ENCODE measurements at regions not wholly inside any gene's neighbourhood (a gene's known extent, or its start where the extent isn't known, plus 50 kb on each side); places are given as distances from the start of the nearest gene placed in this dataset.

DNA sequence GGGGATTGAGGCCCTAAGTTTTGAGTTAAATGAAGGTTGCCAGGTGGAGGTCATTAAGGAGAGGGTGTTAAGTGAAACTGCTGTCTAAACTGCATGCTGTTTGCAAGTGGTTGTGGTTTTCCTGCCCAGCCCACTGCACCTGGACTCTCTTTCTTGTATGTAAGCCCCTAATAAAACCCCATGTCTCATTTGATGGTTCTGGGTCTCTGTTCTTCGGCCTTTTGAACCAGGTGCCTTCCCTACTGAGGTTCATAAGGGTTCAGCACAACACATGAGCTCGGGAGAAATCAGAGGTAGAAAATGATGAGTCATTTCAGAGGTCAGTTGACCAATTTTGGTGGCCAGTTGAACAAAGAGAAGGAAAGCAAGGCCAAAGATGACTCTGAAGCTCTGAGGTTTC, 382.5 kb downstream of the RPS29 start:
- TF ChIP-seq, protein P1, sequence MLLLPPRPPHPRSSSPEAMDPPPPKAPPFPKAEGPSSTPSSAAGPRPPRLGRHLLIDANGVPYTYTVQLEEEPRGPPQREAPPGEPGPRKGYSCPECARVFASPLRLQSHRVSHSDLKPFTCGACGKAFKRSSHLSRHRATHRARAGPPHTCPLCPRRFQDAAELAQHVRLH (tag by site-specific recombination; IDR thresholded peaks at IDR 0.05) = no peak
- no peak for TF ChIP-seq ZBTB21 (tag by site-specific recombination; IDR thresholded peaks at IDR 0.05)
- TF ChIP-seq, protein P2, sequence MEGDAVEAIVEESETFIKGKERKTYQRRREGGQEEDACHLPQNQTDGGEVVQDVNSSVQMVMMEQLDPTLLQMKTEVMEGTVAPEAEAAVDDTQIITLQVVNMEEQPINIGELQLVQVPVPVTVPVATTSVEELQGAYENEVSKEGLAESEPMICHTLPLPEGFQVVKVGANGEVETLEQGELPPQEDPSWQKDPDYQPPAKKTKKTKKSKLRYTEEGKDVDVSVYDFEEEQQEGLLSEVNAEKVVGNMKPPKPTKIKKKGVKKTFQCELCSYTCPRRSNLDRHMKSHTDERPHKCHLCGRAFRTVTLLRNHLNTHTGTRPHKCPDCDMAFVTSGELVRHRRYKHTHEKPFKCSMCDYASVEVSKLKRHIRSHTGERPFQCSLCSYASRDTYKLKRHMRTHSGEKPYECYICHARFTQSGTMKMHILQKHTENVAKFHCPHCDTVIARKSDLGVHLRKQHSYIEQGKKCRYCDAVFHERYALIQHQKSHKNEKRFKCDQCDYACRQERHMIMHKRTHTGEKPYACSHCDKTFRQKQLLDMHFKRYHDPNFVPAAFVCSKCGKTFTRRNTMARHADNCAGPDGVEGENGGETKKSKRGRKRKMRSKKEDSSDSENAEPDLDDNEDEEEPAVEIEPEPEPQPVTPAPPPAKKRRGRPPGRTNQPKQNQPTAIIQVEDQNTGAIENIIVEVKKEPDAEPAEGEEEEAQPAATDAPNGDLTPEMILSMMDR (tag by site-specific recombination; IDR thresholded peaks at IDR 0.05) = no peak
- no peak for TF ChIP-seq ZNF830 (tag by site-specific recombination; IDR thresholded peaks at IDR 0.05; ENCODE audit: low read depth)
- TF ChIP-seq, protein P3, sequence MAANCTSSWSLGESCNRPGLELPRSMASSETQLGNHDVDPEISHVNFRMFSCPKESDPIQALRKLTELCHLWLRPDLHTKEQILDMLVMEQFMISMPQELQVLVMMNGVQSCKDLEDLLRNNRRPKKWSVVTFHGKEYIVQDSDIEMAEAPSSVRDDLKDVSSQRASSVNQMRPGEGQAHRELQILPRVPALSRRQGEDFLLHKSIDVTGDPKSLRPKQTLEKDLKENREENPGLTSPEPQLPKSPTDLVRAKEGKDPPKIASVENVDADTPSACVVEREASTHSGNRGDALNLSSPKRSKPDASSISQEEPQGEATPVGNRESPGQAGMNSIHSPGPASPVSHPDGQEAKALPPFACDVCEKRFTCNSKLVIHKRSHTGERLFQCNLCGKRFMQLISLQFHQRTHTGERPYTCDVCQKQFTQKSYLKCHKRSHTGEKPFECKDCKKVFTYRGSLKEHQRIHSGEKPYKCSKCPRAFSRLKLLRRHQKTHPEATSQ (tag by site-specific recombination; IDR thresholded peaks at IDR 0.05) = no peak
- TF ChIP-seq ZNF514 (tag by site-specific recombination; IDR thresholded peaks at IDR 0.05) = no peak
- TF ChIP-seq ZNF416 (tag by site-specific recombination; IDR thresholded peaks at IDR 0.05) = no peak
- TF ChIP-seq ZNF24 (tag by site-specific recombination; IDR thresholded peaks at IDR 0.05) = no peak
- no peak for TF ChIP-seq ZNF138 (tag by site-specific recombination; IDR thresholded peaks at IDR 0.05; ENCODE audit: borderline replicate concordance)
